Activated naive CD4-positive, alpha-beta T cell treated with anti-CD3 and anti-CD28 coated beads, Interleukin-2, amount 50 U/mL, for 24 hours (primary cell): ENCODE measurements at regions not wholly inside any gene's neighbourhood (a gene's known extent, or its start where the extent isn't known, plus 50 kb on each side); places are given as distances from the start of the nearest gene placed in this dataset.

Experiments used
- H3K27ac Mint-ChIP-seq: one replicate; pipeline ENCODE4 v1.8.0; 2021; ENCODE audit warnings: mild to moderate bottlenecking, mixed read lengths
- H3K27me3 Mint-ChIP-seq: one replicate; pipeline ENCODE4 v1.8.0; 2021; ENCODE audit warnings: mixed read lengths
- H3K36me3 Mint-ChIP-seq: one replicate; pipeline ENCODE4 v1.8.0; 2021; ENCODE audit warnings: mixed read lengths
- H3K4me1 Mint-ChIP-seq: one replicate; pipeline ENCODE4 v1.8.0; 2021; ENCODE audit warnings: mixed read lengths
- H3K4me3 Mint-ChIP-seq: one replicate; pipeline ENCODE4 v1.8.0; 2021; ENCODE audit warnings: mild to moderate bottlenecking, mixed read lengths
- H3K9me3 Mint-ChIP-seq: one replicate; pipeline ENCODE4 v1.8.0; 2021; ENCODE audit warnings: mixed read lengths

- Mint-ChIP-seq H3K27me3 (no peaks in the 10 kb centered on the region), H3K4me3 (no peak overlapping the region), H3K36me3 (peaks cover 2% of the 10 kb centered on the region), H3K9me3 (peaks cover 5% of the 10 kb centered on the region), H3K27ac (no peak overlapping the region), H3K4me1 (no peaks in the 10 kb centered on the region)
These were observed 340.0 kb downstream of the TLE4 start for GRCh38 chr9:79911724-79912123.

- no peaks in the 10 kb centered on the region for H3K4me1 Mint-ChIP-seq
- H3K27me3 Mint-ChIP-seq, result peaks cover 9% of the 10 kb centered on the region
- no peaks in the 10 kb centered on the region for H3K9me3 Mint-ChIP-seq
- no peaks in the 10 kb centered on the region for H3K36me3 Mint-ChIP-seq
- no peak overlapping the region for H3K27ac Mint-ChIP-seq
- no peak overlapping the region for H3K4me3 Mint-ChIP-seq
These were observed 331.2 kb downstream of the TLE4 start for GRCh38 chr9:79902825-79903600.

- no peaks in the 10 kb centered on the region for H3K4me1 Mint-ChIP-seq
- peaks cover 3% of the 10 kb centered on the region for H3K27me3 Mint-ChIP-seq
- H3K9me3 Mint-ChIP-seq, result no peaks in the 10 kb centered on the region
- H3K27ac Mint-ChIP-seq, result no peak overlapping the region
- H3K4me3 Mint-ChIP-seq, result no peak overlapping the region
- H3K36me3 Mint-ChIP-seq, result no peaks in the 10 kb centered on the region
These were observed 329.0 kb downstream of the TLE4 start for GRCh38 chr9:79900754-79901153.

- Mint-ChIP-seq H3K36me3 (no peaks in the 10 kb centered on the region), H3K27me3 (no peaks in the 10 kb centered on the region), H3K4me3 (no peak overlapping the region), H3K4me1 (no peaks in the 10 kb centered on the region), H3K27ac (no peak overlapping the region), H3K9me3 (no peaks in the 10 kb centered on the region)
These were observed 324.7 kb downstream of the TLE4 start for GRCh38 chr9:79896390-79896980.

GRCh38 chr9:79895232-79895631 lies 323.5 kb downstream of the TLE4 start:
- H3K27me3 Mint-ChIP-seq, result no peaks in the 10 kb centered on the region
- H3K4me3 Mint-ChIP-seq, result no peak overlapping the region
- H3K27ac Mint-ChIP-seq, result no peak overlapping the region
- no peaks in the 10 kb centered on the region for H3K36me3 Mint-ChIP-seq
- H3K9me3 Mint-ChIP-seq, result no peaks in the 10 kb centered on the region
- no peaks in the 10 kb centered on the region for H3K4me1 Mint-ChIP-seq

- peaks cover 20% of the 10 kb centered on the region for H3K4me1 Mint-ChIP-seq
- no peak overlapping the region for H3K27ac Mint-ChIP-seq
- H3K36me3 Mint-ChIP-seq, result no peaks in the 10 kb centered on the region
- H3K4me3 Mint-ChIP-seq, result no peak overlapping the region
- no peaks in the 10 kb centered on the region for H3K27me3 Mint-ChIP-seq
- H3K9me3 Mint-ChIP-seq, result no peaks in the 10 kb centered on the region
These were observed 317.6 kb downstream of the TLE4 start for GRCh38 chr9:79889369-79889768.

GRCh38 chr9:79885093-79885857 lies 313.5 kb downstream of the TLE4 start:
- Mint-ChIP-seq H3K9me3 (no peaks in the 10 kb centered on the region), H3K4me1 (peaks cover 60% of the 10 kb centered on the region), H3K4me3 (no peak overlapping the region), H3K27ac (peak overlapping the region; percentile 43), H3K36me3 (no peaks in the 10 kb centered on the region), H3K27me3 (no peaks in the 10 kb centered on the region)

- H3K27ac Mint-ChIP-seq, result no peak overlapping the region
- peak overlapping the region; percentile 16 for H3K4me3 Mint-ChIP-seq
- H3K4me1 Mint-ChIP-seq, result peaks cover 62% of the 10 kb centered on the region
- no peaks in the 10 kb centered on the region for H3K27me3 Mint-ChIP-seq
- H3K36me3 Mint-ChIP-seq, result no peaks in the 10 kb centered on the region
- H3K9me3 Mint-ChIP-seq, result no peaks in the 10 kb centered on the region
These were observed 312.8 kb downstream of the TLE4 start for GRCh38 chr9:79884546-79884945.

GRCh38 chr9:79883073-79883645 lies 311.4 kb downstream of the TLE4 start:
- peak overlapping the region; percentile 48 for H3K27ac Mint-ChIP-seq

GRCh38 chr9:79880626-79881025 lies 308.9 kb downstream of the TLE4 start:
- Mint-ChIP-seq H3K36me3 (no peaks in the 10 kb centered on the region), H3K27ac (no peak overlapping the region), H3K9me3 (no peaks in the 10 kb centered on the region), H3K27me3 (no peaks in the 10 kb centered on the region), H3K4me3 (no peak overlapping the region), H3K4me1 (peaks cover 63% of the 10 kb centered on the region)

More at GRCh38 chr9:79883073-79883645, 311.4 kb downstream of the TLE4 start:
- no peaks in the 10 kb centered on the region for H3K27me3 Mint-ChIP-seq
- no peaks in the 10 kb centered on the region for H3K9me3 Mint-ChIP-seq
- peaks cover 69% of the 10 kb centered on the region for H3K4me1 Mint-ChIP-seq
- H3K36me3 Mint-ChIP-seq, result no peaks in the 10 kb centered on the region
- peak overlapping the region; percentile 62 for H3K4me3 Mint-ChIP-seq

GRCh38 chr9:79877943-79878602 lies 306.3 kb downstream of the TLE4 start:
- Mint-ChIP-seq H3K4me3 (no peak overlapping the region), H3K27ac (no peak overlapping the region)

GRCh38 chr9:79868567-79869189 lies 296.9 kb downstream of the TLE4 start:
- Mint-ChIP-seq H3K27ac (no peak overlapping the region), H3K27me3 (no peaks in the 10 kb centered on the region), H3K4me3 (no peak overlapping the region), H3K9me3 (no peaks in the 10 kb centered on the region), H3K4me1 (peaks cover 8% of the 10 kb centered on the region), H3K36me3 (peaks cover 3% of the 10 kb centered on the region)

More at GRCh38 chr9:79877943-79878602, 306.3 kb downstream of the TLE4 start:
- Mint-ChIP-seq H3K36me3 (no peaks in the 10 kb centered on the region), H3K4me1 (peaks cover 38% of the 10 kb centered on the region), H3K9me3 (no peaks in the 10 kb centered on the region), H3K27me3 (no peaks in the 10 kb centered on the region)

GRCh38 chr9:79862921-79863890 lies 291.4 kb downstream of the TLE4 start:
- Mint-ChIP-seq H3K4me1 (peaks cover 11% of the 10 kb centered on the region), H3K9me3 (no peaks in the 10 kb centered on the region), H3K4me3 (no peak overlapping the region), H3K27ac (no peak overlapping the region), H3K36me3 (peaks cover 4% of the 10 kb centered on the region), H3K27me3 (no peaks in the 10 kb centered on the region)

GRCh38 chr9:79858508-79858907 lies 286.7 kb downstream of the TLE4 start:
- peak overlapping the region; percentile 63 for H3K4me3 Mint-ChIP-seq
- no peak overlapping the region for H3K27ac Mint-ChIP-seq
- no peaks in the 10 kb centered on the region for H3K9me3 Mint-ChIP-seq
- no peaks in the 10 kb centered on the region for H3K27me3 Mint-ChIP-seq
- H3K4me1 Mint-ChIP-seq, result peaks cover 12% of the 10 kb centered on the region
- peaks cover 1% of the 10 kb centered on the region for H3K36me3 Mint-ChIP-seq
